NCI-H748 treated with DMSO at 0.1 percent for 48 hours (cell line): ENCODE measurements at regions not wholly inside any gene's neighbourhood (a gene's known extent, or its start where the extent isn't known, plus 50 kb on each side); places are given as distances from the start of the nearest gene placed in this dataset.

Source experiments
- DNase-seq: peaks from one replicate; lab custom pipeline; 2025; lab: John Stamatoyannopoulos, UW

DNA sequence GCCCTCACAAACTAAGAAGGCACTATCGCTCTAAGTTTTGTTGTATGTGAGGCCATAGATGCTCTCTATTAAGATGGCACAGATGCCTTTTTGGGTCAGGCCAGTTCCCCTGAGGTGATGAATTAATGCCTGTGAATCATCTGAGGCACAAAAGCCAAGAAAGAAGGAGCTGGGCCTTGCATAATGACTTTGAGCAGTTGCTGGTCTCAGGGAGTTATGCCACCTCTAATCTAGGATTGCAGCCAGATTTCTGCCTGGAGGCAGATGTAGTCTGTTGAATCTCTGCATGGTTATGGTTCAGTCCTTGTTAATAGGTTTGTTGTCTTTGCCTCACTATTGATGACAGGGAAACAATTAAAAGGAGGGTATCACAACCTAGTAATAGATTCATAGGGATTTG lies 168.1 kb upstream of the CHRM3 start:
- DNase-seq: no peak

DNA sequence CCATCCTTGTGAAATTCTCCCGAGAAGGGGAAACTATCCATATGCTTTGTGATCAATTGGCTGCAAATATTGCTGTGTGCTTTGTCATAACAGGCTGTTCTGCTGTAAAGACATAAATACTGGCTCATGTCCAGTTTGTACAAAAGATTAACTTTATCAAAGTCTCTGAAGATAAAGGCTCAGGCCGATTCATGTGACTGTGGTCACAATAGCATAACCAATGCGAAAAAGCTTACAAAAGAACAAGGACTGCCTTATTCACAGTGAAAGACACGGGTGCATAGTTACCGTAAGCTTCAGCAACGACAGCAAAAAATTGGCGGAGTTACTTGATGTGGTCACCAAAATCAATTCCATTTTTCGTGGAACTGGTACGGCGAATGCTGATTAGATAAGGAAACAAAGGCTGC lies 173.6 kb upstream of the CHRM3 start:
- no peak for DNase-seq

- DNase-seq: no peak
These were observed 176.8 kb upstream of the CHRM3 start for GRCh38 chr1:239209591-239209990.

- DNase-seq: no peak
These were observed 182.0 kb upstream of the CHRM3 start for GRCh38 chr1:239204401-239204800.

GRCh38 chr1:239197871-239198270 lies 188.5 kb upstream of the CHRM3 start:
- no peak for DNase-seq

- DNase-seq: no peak
These were observed 196.3 kb upstream of the CHRM3 start for GRCh38 chr1:239189998-239190512.

DNA sequence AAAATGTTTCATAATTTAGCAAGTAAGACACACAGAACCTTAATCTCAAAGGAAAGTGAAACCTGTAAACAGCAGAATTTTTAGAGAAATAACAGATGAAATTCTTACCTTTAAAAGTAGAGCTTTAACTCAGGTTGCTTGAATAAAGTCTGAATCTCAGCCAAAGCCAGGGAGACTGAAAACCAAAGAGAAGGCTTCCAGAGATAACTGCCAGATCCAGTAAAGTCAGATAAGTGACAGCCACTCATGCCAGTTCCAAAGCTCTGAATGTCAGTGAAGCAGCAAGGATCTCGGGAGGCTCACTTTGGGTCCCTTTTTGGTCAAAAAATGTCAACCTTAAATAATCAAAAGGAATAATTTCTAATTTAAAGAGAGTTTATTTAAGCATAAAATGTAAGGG lies 199.9 kb upstream of the CHRM3 start:
- no peak for DNase-seq

DNA sequence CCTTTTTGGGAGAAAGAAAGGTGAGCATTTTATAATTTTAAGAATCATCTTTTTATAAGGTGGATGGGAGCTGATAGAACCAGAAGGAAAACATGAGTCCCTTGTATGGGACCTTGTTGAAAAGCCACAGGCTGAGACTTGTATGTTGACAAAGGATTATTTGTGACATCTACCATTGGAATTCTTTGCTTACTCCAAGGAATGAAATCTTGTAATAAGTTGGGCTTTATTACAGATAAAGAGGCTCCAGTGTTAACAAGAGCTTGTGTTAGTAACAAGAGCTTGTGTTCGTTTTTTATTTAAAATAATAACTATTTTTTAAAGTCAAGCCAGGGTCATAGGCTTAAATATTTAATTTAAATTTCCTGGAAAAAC lies 201.1 kb upstream of the CHRM3 start:
- no peak for DNase-seq

GRCh38 chr1:239184561-239185244 lies 201.7 kb upstream of the CHRM3 start:
- no peak for DNase-seq

- DNase-seq: no peak
These were observed 207.4 kb upstream of the CHRM3 start for GRCh38 chr1:239178961-239179360.

- no peak for DNase-seq
These were observed 211.5 kb upstream of the CHRM3 start for GRCh38 chr1:239174880-239175279.

DNA sequence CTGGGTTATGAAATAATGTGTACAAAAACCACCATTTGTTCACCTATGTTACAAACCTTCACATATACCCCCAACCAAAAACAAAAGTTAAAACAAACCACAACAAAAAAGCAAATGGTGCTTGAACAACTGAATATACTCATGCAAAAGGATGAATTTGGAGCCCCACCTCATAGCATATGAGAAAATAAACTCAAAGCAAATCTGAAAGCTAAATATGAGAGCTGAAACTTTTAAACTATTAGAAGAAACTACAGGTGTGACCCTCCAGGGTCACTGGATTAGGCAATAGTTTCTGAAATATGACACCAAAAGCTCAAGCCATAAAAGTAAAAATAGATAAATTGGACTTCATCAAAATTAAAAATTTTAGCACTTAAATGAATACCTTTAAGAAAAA lies 215.5 kb upstream of the CHRM3 start:
- no peak for DNase-seq

DNA sequence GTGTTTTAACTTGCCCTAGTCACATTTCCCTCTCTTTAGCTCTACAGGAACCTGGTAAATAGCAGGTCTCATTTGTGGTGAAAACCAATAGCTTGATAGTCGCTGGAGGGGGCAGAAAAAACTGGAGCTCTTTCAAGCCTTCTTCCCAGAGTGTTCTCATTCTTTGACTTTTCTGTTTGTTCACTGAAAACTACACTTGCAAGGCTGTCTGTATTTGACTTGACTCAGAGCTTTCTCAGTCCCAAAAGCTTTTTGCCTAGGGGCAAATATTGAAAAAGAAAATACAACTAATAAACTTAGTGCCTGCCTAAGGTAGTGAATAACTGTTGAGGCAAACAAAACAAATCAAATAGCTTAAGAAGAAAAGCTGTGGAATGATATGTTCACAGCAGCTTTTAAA lies 217.1 kb upstream of the CHRM3 start:
- DNase-seq: no peak

GRCh38 chr1:239164451-239165180 lies 221.8 kb upstream of the CHRM3 start:
- no peak for DNase-seq

- no peak for DNase-seq
These were observed 230.8 kb upstream of the CHRM3 start for GRCh38 chr1:239155466-239156091.

DNA sequence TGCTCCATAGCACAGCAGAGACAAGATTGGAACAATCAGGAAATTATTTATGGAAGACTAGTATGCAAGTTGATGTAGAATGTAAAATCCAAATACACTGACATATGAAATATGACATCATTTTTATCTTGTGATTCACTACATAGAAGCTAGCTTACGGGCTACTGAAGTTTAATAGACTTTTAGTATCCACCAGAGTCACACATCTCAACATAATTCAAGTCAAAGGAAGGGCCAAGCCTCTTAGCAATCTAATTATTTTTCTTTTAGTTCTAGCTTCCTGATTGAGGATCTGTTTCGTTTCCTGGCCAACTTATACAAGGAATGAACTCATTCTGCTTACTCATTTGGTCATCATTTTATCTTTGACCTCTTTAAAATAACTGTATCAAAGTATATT lies 234.4 kb upstream of the CHRM3 start:
- no peak for DNase-seq

GRCh38 chr1:239140968-239141367 lies 245.4 kb upstream of the CHRM3 start:
- no peak for DNase-seq

- no peak for DNase-seq
These were observed 246.6 kb upstream of the CHRM3 start for GRCh38 chr1:239139801-239140200.

GRCh38 chr1:239128541-239128940 lies 257.8 kb upstream of the CHRM3 start:
- DNase-seq: no peak

DNA sequence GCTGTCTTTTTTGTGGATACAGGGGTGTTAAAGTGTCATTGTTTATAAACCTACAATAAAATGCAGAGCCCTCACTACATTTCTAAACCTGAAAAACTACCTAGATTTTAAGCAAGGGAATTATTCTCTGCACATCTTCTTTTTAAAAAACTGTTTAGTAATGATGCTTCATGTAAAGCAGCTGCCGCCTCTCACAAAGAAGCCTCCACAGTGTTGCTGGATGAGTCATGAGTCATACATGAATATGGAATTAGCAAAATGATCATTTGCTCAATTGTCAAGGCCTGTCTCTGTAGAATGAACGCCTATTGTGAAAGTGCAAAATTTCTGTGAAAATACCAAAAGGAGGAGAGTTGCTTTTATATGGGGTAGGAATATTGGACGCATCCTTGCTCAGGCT lies 259.5 kb upstream of the CHRM3 start:
- DNase-seq: no peak

DNA sequence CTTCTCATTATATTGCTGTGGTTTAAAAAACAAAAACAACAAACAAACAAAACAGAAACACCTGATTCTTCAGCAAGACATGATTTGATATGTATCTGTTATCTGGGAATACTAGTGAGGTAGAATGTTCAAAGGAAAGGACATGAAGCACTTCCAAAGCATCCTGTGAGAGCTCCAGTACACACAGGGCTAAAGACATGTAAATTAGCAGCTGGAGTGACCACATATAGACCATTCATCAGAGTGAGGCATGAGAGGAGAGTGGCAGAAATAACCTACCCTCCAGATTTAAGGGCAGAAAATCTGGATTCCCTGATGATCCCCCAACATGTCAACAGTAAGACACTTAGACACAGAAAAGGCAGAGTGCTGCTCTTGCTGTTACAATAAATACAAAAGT lies 260.5 kb upstream of the CHRM3 start:
- no peak for DNase-seq

DNA sequence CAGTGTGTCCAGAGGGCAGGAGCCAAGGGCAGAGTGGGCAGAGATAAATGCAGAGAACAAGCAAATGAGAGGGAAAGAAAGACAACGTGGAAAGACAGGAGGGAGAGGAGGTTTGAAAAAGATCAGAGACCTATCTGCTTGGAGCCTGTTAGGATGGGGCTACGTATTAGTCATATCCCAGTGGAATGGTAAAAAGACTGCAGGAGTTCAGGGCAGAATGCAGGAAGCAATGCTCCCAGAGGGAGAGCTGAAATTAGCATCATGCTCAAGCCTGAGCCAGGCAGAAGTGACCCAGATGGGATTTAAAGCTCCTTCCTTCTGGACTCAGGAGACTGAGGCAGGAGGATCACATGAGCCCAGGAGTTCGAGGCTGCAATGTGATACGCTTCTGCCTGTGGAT lies 261.3 kb upstream of the CHRM3 start:
- no peak for DNase-seq

- no peak for DNase-seq
These were observed 263.1 kb upstream of the CHRM3 start for GRCh38 chr1:239123260-239123659.
